Sciatic nerve (tissue), 2 donors: ENCODE measurements at regions not wholly inside any gene's neighbourhood (a gene's known extent, or its start where the extent isn't known, plus 50 kb on each side); places are given as distances from the start of the nearest gene placed in this dataset.
"Not testable (repeated sequence)": the region's sequence is repeated elsewhere in the genome, so short reads cannot be mapped to it uniquely, and the experiment has no call there.

Source experiments
- ATAC-seq: fragments of 200-7000 bp; cut with Tn5 transposase; one replicate; pipeline ENCODE4 v1.9.1; 2020; ENCODE audit warnings: mild to moderate bottlenecking, moderate library complexity
- DNase-seq: peaks from one replicate; pipeline ENCODE4 v3.0.0-alpha.2; 2020; ENCODE audit warnings: low spot score
- intact Hi-C: fragments of 100-400 bp; cut with DNase I; formaldehyde crosslinking; loops from one replicate; pipeline ENCODE4 v1.14.2; 2022
- donor health status: DM: no; HTN: no; CAD: no.
- donor health status: DM: no; HTN: no; CAD: no.

GRCh38 chr13:71240911-71241310 is 626.1 kb downstream of the DACH1 start:
- DNase-seq, result no peak
- ATAC-seq, result peak; percentile 67
- intact Hi-C loops, result no loop called here

DNA sequence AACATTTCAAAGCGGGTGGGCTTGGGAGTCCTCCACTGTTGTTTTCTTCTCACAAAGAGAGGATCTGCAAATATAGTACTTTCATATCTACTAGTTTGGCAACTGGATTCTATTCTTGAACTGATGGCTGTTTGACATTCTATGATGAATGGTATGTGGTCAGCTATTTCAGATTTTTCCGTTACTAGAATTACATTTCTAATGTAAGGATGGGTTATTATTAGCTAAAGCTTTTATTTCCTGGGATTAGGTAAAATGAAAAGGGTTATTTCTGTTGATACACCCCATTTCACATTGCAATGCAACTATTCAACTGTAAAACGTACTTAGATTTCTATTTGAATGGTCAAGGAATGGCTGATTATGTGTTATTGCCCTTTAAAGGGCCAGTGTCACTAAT is 629.7 kb downstream of the DACH1 start:
- intact Hi-C loops, result no loop called here
- DNase-seq (no peak), ATAC-seq (no peak)

GRCh38 chr13:71219698-71220415 is 647.1 kb downstream of the DACH1 start:
- intact Hi-C loops, result no loop called here
- ATAC-seq (no peak), DNase-seq (no peak)

GRCh38 chr13:71218960-71219359 is 648.0 kb downstream of the DACH1 start:
- no peak for ATAC-seq
- intact Hi-C loops, result no loop called here
- no peak for DNase-seq

DNA sequence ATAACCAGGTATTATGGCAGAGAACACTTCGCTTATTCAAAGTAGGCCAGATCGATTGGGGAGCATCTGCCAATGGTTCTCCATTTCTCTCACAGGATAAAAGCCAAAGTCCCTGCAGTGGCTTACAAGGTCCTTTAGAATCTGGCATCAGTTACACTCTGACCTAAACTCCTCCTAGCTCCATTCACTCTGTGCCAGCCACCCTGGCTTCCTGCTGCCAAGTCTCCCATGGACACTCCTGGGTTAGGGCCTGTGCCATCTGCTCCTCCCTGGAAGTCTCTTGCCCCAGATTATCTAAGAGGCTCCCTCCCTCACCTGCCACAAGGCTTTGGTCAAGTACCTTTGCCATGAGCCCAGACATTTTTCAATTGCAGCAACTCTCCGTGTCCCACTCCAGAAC is 649.2 kb downstream of the DACH1 start:
- intact Hi-C loops, result no loop called here
- DNase-seq (no peak), ATAC-seq (no peak)

DNA sequence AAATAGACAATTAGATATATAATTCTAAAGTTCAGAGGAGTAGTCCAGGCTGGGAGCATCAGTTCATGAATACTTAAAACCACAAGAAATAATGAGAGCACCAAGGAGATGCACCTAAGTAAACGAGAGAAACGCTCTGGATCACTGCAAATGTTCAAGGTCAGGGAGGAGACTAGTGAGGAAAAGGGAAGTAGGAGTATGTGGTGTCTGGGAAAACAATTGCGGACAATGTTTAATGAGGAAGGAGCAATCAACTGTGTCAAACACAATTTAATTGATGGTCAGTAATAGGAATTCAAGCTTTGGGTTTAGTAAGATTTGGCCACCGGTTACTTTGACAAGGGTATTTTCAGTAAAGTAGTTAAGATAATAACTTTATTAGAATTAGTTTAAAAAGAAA is 652.2 kb downstream of the DACH1 start:
- DNase-seq (no peak), ATAC-seq (no peak)
- intact Hi-C loops, result no loop called here

DNA sequence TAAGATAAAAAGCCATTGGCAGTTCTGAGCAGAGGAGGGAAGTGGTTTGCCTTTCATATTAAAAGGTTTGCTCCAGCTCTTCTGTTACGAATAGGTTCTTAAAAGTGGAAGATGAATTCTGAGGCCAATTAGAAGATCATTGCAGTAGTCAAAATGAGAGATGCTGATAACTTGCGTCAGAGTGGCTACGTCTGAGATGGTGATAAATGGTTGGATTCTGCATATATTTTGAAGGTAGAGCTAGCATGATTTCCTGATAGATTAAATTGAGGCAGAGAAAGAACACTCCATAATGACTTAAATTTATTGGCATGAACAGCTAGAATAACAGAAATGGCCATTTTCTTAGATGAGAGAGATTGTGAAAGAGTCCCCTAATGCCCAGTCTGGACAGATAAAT is 652.6 kb downstream of the DACH1 start:
- intact Hi-C loops, result no loop called here
- no peak for DNase-seq
- ATAC-seq, result no peak

DNA sequence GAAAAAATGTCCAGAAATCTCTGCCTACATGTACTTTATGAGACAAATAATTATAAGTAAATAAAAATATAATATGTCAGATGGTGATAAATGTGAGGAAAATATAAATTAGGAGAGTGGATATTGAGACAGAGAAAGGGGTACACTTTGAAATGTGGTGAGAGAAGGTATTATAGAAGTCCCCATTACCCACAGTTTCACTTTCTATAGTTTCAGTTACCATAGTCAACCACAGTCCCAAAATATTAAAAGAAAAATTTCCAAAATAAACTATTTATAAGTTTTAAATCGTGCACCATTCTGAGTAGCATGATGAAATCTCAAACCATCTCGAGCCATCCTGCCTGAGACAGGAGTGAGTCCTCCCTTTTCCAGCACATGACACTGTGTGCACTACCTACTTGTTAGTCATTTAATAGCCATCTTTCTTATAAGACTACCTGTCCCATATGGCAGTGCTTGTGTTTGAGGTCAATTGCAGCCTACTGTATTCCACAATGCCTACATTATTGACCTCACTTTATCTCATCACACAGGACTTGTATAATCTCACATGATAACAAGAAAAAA is 653.7 kb downstream of the DACH1 start:
- ATAC-seq (no peak), DNase-seq (no peak)
- intact Hi-C loops, result no loop called here

DNA sequence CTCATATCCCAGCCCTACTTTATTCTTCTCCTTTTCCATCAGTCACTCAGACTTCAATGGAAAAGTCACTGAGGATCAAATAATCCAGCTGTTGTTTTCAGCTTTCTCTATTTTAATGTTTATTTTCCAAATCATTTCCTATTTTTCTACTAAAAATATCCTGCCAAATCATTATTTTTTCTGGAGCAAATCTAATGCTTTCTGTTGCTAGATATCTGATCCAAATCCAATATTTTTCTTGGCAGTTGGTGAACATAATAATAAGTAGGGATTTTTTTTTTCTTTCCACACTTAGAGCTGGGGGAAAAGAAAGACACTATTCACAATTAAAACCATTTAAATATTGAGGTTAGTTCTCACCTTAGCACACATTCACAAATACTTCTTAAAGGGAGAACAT is 656.1 kb downstream of the DACH1 start:
- ATAC-seq, result peak; percentile 76
- intact Hi-C loops, result no loop called here
- DNase-seq, result no peak

DNA sequence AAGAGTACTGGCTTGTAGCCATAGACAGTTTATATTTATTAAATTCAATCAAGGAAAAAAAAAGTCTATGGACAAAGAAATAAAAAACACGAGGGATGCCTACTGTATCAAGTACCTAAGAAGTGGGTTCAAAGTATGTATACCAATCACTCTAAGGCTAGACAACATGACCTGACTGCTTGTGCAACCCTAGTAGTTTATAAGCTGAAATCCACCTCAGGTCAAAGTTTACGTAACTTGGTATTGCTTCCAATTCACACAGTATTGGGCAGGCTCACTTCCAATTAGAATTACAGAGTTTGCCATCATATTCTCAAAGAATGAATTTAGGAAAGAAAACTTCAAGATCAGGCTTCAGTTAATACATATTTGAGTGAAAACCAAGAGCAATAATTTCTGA is 657.8 kb downstream of the DACH1 start:
- intact Hi-C loops, result no loop called here
- DNase-seq (no peak), ATAC-seq (no peak)

- ATAC-seq, DNase-seq, intact Hi-C loops: not testable (repeated sequence)
These were observed 682.4 kb downstream of the DACH1 start for GRCh38 chr13:71184583-71184982.

GRCh38 chr13:71183352-71183751 is 683.7 kb downstream of the DACH1 start:
- DNase-seq, ATAC-seq: not testable (repeated sequence)

GRCh38 chr13:71171740-71172139 is 695.3 kb downstream of the DACH1 start:
- DNase-seq (no peak), ATAC-seq (no peak)
- intact Hi-C loops, result no loop called here

More at GRCh38 chr13:71183352-71183751, 683.7 kb downstream of the DACH1 start:
- intact Hi-C loops, result not testable (repeated sequence)

GRCh38 chr13:71169180-71169579 is 697.8 kb downstream of the DACH1 start:
- DNase-seq (no peak), ATAC-seq (no peak)
- intact Hi-C loops, result no loop called here

- intact Hi-C loops, result no loop called here
- ATAC-seq (no peak), DNase-seq (no peak)
These were observed 710.5 kb downstream of the DACH1 start for GRCh38 chr13:71156550-71156949.

GRCh38 chr13:71149498-71150363 is 717.3 kb downstream of the DACH1 start:
- intact Hi-C loops, result no loop called here
- DNase-seq (no peak), ATAC-seq (no peak)

DNA sequence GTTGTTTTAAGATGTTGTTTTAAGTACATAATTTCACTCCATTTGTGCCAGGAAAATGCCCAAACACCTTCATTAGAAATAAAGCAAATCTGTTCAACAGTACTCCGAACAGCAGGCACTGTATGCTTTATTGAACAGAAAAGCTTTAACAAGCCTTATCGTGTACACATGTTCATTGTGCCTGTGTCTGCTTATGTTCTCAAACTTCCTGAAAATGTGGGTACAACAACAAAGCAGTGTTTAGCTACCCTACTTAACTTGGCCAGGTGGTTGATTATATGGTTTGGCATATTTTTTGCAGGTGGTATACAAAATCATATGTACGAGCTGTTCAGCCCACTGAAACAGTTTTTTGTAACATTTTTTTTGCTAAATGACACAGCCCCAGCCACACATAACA is 718.0 kb downstream of the DACH1 start:
- intact Hi-C loops, result no loop called here

DNA sequence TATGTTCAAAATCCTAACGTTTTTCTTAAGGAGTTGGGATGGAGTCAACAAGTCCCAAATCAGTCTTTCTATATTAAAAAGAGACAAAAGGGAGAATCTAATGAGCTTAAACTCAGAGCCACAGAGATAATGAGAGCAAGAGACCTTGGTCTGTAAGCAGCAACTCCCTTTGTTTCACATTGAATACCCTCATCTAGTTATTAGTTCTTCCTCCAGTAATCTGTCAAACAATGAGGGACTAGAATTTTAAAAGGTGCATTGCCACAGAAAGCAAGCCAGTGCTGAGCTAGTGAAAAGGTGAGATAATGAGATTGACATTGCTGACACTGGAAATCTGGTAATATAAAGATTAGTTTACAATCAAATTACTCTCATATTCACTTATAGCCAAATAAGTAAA is 718.6 kb downstream of the DACH1 start:
- DNase-seq (no peak), ATAC-seq (no peak)
- intact Hi-C loops, result no loop called here

More for the DNA sequence above, 718.0 kb downstream of the DACH1 start:
- DNase-seq (no peak), ATAC-seq (no peak)

GRCh38 chr13:71144883-71145282 is 722.1 kb downstream of the DACH1 start:
- intact Hi-C loops, result no loop called here
- no peak for ATAC-seq
- DNase-seq, result no peak

DNA sequence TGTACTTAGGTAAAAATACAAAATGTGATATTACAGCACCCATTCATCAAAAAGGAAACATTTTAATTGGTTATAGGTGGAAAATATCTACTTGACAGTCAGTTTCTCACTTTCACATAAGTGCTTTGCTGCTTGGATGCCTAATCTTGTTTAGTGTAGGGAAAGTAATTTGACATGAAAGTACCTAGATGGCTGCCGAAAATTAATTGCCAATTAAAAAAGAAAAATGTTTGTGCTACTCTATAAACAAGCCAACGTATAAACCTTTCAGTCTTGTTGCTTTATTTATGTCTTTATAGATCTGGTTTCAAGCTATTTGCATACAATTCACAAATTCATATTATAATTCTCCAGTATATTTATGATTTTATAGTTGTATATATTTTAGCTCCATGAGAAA is 729.9 kb downstream of the DACH1 start:
- intact Hi-C loops, result no loop called here
- no peak for DNase-seq

More for the DNA sequence above, 729.9 kb downstream of the DACH1 start:
- ATAC-seq, result no peak
